ENCODE measurements at regions not wholly inside any gene's neighbourhood (a gene's known extent, or its start where the extent isn't known, plus 50 kb on each side); places are given as distances from the start of the nearest gene placed in this dataset.
"Not testable (repeated sequence)": the region's sequence is repeated elsewhere in the genome, so short reads cannot be mapped to it uniquely, and the experiment has no call there.

GRCh38 chr3:159510988-159511387 lies 477.6 kb upstream of the IL12A start:
- TF ChIP-seq CTCF, EP300 (IDR thresholded peaks at IDR 0.05): not testable (repeated sequence)
